ENCODE measurements at regions not wholly inside any gene's neighbourhood (a gene's known extent, or its start where the extent isn't known, plus 50 kb on each side); places are given as distances from the start of the nearest gene placed in this dataset.

DNA sequence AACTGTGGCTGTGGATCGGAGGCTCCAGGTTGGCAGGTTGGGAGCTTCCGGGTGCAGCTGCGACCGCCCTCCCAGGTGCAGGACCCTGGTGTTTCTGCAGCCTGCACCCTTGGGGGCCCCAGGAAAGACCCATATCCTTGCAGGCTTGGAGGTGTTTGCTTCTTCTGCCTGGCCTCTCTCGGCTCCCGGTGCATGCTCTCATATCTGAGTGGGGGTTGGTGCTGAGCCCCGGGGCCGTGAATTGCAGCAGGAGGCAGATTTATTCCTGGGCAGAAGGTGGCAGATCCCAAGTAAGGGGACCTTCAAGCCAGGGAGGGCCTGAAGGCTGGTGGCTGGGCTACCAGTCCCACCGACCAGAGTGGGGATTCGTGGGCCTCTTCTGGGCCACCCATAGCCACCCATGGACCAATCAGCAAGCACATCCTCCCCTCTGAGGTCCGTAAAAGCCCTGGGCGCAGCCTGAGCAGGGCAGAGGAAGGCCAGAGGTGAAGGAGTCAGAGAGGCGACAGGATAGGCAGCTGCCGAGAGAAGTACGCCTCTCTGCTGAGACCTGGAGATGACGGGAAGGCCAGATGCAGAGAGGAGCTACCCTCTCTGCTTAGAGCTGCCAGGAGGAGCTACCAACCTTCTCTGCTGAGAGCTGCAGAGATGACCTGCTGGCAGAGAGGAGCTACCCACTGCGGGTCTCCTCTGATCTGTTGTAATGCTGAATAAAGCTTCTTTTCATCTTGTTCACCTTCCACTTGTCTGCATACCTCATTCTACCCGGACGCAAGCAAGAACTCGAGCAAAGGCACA, 1279.0 kb upstream of the LRRTM1 start:
- Histone ChIP-seq H3K4me2 (ENCODE audit: control insufficient read depth, insufficient read depth) (no peak overlapping the region), H3K4me1 (ENCODE audit: control insufficient read depth, insufficient read depth, low read length) (no peaks in the 10 kb centered on the region), H3K9ac (ENCODE audit: control insufficient read depth, insufficient read depth, low read length) (no peak overlapping the region), H2AFZ (ENCODE audit: control insufficient read depth, low read depth, low read length) (no peak overlapping the region), H3K4me3 (no peak overlapping the region), H3K27ac (ENCODE audit: control insufficient read depth, insufficient read depth) (no peak overlapping the region), H3K79me2 (ENCODE audit: control insufficient read depth, insufficient read depth, low read length) (no peaks in the 10 kb centered on the region), H3K36me3 (ENCODE audit: control insufficient read depth in 2 of 2, insufficient read depth in 2 of 2, low read length in 1 of 2) (no peaks in the 10 kb centered on the region), H3K9me3 (replicated peaks; ENCODE audit: control insufficient read depth, insufficient read depth, low read length) (no peaks in the 10 kb centered on the region), H4K20me1 (ENCODE audit: control insufficient read depth, insufficient read depth) (no peaks in the 10 kb centered on the region), H3K27me3 (replicated peaks in 1 of 2; ENCODE audit: control insufficient read depth in 2 of 2, insufficient read depth in 2 of 2, low read length in 1 of 2) (no peaks in the 10 kb centered on the region)
- DNase-seq (ENCODE audit: low read depth, low spot score) (no peak), ATAC-seq (peak; percentile 18; the same call in 2 of the 3 replicates), FAIRE-seq (no peak)
- intact Hi-C loops (cut with micrococcal nuclease; ENCODE audit: unreplicated experiment) (no loop called here), in situ Hi-C loops (cut with MboI) (no loop called here)
- 38% methylated on average over 20 of the region's 20 CpGs for WGBS (ENCODE audit: insufficient coverage, insufficient replicate concordance, low lambda C conversion rate, missing lambda C conversion rate)
- ChIA-PET SMC1A (ENCODE audit: uncharacterized antibody, unreplicated experiment) (no interaction called here), RAD21 (ENCODE audit: unreplicated experiment) (no interaction called here), CTCF (interaction anchor here (1.3 kb wide), 1 partner anchor 11 kb away, joined by 4 read pairs; no protein-coding TSS in a partner anchor), POLR2A (no interaction called here)
- no TSS peak for BruUV-seq (replicated peaks)
- TF ChIP-seq, protein P1, sequence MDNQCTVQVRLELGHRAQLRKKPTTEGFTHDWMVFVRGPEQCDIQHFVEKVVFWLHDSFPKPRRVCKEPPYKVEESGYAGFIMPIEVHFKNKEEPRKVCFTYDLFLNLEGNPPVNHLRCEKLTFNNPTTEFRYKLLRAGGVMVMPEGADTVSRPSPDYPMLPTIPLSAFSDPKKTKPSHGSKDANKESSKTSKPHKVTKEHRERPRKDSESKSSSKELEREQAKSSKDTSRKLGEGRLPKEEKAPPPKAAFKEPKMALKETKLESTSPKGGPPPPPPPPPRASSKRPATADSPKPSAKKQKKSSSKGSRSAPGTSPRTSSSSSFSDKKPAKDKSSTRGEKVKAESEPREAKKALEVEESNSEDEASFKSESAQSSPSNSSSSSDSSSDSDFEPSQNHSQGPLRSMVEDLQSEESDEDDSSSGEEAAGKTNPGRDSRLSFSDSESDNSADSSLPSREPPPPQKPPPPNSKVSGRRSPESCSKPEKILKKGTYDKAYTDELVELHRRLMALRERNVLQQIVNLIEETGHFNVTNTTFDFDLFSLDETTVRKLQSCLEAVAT (IDR thresholded peaks at IDR 0.05) = no peak
- TF ChIP-seq, protein P2, sequence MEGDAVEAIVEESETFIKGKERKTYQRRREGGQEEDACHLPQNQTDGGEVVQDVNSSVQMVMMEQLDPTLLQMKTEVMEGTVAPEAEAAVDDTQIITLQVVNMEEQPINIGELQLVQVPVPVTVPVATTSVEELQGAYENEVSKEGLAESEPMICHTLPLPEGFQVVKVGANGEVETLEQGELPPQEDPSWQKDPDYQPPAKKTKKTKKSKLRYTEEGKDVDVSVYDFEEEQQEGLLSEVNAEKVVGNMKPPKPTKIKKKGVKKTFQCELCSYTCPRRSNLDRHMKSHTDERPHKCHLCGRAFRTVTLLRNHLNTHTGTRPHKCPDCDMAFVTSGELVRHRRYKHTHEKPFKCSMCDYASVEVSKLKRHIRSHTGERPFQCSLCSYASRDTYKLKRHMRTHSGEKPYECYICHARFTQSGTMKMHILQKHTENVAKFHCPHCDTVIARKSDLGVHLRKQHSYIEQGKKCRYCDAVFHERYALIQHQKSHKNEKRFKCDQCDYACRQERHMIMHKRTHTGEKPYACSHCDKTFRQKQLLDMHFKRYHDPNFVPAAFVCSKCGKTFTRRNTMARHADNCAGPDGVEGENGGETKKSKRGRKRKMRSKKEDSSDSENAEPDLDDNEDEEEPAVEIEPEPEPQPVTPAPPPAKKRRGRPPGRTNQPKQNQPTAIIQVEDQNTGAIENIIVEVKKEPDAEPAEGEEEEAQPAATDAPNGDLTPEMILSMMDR (IDR thresholded peaks at IDR 0.05 in 2 of 3, conservative IDR thresholded peaks at IDR 0.05 in 1 of 3; ENCODE audit: control insufficient read depth in 2 of 3, extremely low read depth in 1 of 3, insufficient read depth in 1 of 3, low read depth in 3 of 3, low read length in 3 of 3) = no peak
- TF ChIP-seq, protein P3, sequence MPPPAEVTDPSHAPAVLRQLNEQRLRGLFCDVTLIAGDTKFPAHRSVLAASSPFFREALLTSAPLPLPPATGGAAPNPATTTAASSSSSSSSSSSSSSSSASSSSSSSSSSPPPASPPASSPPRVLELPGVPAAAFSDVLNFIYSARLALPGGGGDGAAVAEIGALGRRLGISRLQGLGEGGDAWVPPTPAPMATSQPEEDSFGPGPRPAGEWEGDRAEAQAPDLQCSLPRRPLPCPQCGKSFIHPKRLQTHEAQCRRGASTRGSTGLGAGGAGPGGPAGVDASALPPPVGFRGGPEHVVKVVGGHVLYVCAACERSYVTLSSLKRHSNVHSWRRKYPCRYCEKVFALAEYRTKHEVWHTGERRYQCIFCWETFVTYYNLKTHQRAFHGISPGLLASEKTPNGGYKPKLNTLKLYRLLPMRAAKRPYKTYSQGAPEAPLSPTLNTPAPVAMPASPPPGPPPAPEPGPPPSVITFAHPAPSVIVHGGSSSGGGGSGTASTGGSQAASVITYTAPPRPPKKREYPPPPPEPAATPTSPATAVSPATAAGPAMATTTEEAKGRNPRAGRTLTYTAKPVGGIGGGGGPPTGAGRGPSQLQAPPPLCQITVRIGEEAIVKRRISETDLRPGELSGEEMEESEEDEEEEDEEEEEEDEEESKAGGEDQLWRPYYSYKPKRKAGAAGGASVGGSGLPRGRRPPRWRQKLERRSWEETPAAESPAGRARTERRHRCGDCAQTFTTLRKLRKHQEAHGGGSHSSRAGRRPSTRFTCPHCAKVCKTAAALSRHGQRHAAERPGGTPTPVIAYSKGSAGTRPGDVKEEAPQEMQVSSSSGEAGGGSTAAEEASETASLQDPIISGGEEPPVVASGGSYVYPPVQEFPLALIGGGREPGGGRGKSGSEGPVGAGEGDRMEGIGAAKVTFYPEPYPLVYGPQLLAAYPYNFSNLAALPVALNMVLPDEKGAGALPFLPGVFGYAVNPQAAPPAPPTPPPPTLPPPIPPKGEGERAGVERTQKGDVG (CRISPR knock-in tag; IDR thresholded peaks at IDR 0.05) = no peak
- TF ChIP-seq, protein P4, sequence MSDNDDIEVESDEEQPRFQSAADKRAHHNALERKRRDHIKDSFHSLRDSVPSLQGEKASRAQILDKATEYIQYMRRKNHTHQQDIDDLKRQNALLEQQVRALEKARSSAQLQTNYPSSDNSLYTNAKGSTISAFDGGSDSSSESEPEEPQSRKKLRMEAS (IDR thresholded peaks at IDR 0.05; ENCODE audit: low read depth, low read length) = no peak
- no peak for TF ChIP-seq TCF7 (IDR thresholded peaks at IDR 0.05; ENCODE audit: borderline replicate concordance)
- TF ChIP-seq SP1 (IDR thresholded peaks at IDR 0.05; ENCODE audit: low read depth, low read length) = no peak
- no peak for TF ChIP-seq MTA2 (IDR thresholded peaks at IDR 0.05; ENCODE audit: low read depth)
- TF ChIP-seq BMI1 (IDR thresholded peaks at IDR 0.05; ENCODE audit: borderline replicate concordance) = no peak
- TF ChIP-seq ZNF207 (IDR thresholded peaks at IDR 0.05; ENCODE audit: borderline replicate concordance) = no peak
- TF ChIP-seq, protein P5, sequence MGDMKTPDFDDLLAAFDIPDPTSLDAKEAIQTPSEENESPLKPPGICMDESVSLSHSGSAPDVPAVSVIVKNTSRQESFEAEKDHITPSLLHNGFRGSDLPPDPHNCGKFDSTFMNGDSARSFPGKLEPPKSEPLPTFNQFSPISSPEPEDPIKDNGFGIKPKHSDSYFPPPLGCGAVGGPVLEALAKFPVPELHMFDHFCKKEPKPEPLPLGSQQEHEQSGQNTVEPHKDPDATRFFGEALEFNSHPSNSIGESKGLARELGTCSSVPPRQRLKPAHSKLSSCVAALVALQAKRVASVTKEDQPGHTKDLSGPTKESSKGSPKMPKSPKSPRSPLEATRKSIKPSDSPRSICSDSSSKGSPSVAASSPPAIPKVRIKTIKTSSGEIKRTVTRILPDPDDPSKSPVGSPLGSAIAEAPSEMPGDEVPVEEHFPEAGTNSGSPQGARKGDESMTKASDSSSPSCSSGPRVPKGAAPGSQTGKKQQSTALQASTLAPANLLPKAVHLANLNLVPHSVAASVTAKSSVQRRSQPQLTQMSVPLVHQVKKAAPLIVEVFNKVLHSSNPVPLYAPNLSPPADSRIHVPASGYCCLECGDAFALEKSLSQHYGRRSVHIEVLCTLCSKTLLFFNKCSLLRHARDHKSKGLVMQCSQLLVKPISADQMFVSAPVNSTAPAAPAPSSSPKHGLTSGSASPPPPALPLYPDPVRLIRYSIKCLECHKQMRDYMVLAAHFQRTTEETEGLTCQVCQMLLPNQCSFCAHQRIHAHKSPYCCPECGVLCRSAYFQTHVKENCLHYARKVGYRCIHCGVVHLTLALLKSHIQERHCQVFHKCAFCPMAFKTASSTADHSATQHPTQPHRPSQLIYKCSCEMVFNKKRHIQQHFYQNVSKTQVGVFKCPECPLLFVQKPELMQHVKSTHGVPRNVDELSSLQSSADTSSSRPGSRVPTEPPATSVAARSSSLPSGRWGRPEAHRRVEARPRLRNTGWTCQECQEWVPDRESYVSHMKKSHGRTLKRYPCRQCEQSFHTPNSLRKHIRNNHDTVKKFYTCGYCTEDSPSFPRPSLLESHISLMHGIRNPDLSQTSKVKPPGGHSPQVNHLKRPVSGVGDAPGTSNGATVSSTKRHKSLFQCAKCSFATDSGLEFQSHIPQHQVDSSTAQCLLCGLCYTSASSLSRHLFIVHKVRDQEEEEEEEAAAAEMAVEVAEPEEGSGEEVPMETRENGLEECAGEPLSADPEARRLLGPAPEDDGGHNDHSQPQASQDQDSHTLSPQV (IDR thresholded peaks at IDR 0.05) = no peak
